ENCODE measurements at regions not wholly inside any gene's neighbourhood (a gene's known extent, or its start where the extent isn't known, plus 50 kb on each side); places are given as distances from the start of the nearest gene placed in this dataset.

GRCh38 chr10:30781670-30782121, 152.1 kb upstream of the LYZL2 start:
- Histone ChIP-seq H2AFZ (ENCODE audit: insufficient read depth, low read depth, low read length, poor library complexity, severe bottlenecking) (no peak overlapping the region), H3K4me2 (replicated peaks; ENCODE audit: extremely low read depth, low read length, poor library complexity, severe bottlenecking) (no peak overlapping the region), H3K9me3 (replicated peaks in 1 of 2; ENCODE audit: control insufficient read depth in 1 of 2, insufficient read depth in 1 of 2, low read length in 2 of 2) (no peaks in the 10 kb centered on the region), H3K36me3 (replicated peaks in 1 of 2; ENCODE audit: control insufficient read depth in 1 of 2, insufficient read depth in 2 of 2, low read length in 2 of 2) (no peaks in the 10 kb centered on the region), H3K27ac (ENCODE audit: low read depth in 1 of 2, low read length in 2 of 2) (no peak overlapping the region), H3K79me2 (ENCODE audit: insufficient read depth, low read length) (no peaks in the 10 kb centered on the region), H3K4me3 (replicated peaks in 1 of 3; ENCODE audit: low read depth in 2 of 3, low read length in 3 of 3) (no peak overlapping the region), H4K20me1 (ENCODE audit: insufficient read depth, low read length) (no peaks in the 10 kb centered on the region), H3K27me3 (ENCODE audit: control insufficient read depth in 2 of 2, insufficient read depth in 2 of 2, low read length in 2 of 2) (no peaks in the 10 kb centered on the region), H3K4me1 (ENCODE audit: control insufficient read depth in 1 of 2, insufficient read depth in 2 of 2, low read length in 2 of 2) (peaks cover 24 to 31% of the 10 kb centered on the region in 2 donors), H3K9ac (ENCODE audit: insufficient read depth, low read length, poor library complexity, severe bottlenecking) (no peak overlapping the region)
- Mint-ChIP-seq H3K4me3 (no peak overlapping the region), H3K36me3 (no peaks in the 10 kb centered on the region), H3K4me1 (peaks cover 34% of the 10 kb centered on the region), H3K27me3 (ENCODE audit: low read depth in 3 of 3) (peaks cover 0 to 4% (median 0%) of the 10 kb centered on the region in 3 donors), H3K27ac (no peak overlapping the region), H3K9me3 (peaks cover 0 to 1% (median 0%) of the 10 kb centered on the region in 7 donors)
- no peak for DNase-seq
- 97% methylated on average over 10 of the region's 12 CpGs for WGBS (ENCODE audit: insufficient coverage)
- no peak for TF ChIP-seq CTCF (IDR thresholded peaks at IDR 0.05)
- intact Hi-C loops (cut with micrococcal nuclease) = loop anchor here (2.0 to 10.0 kb wide), 2 partner anchors 301 to 993 kb away; no protein-coding TSS in a partner anchor

- intact Hi-C loops (cut with micrococcal nuclease) = no loop called here
- Mint-ChIP-seq H3K36me3 (no peaks in the 10 kb centered on the region), H3K4me3 (no peak overlapping the region), H3K27ac (peak overlapping the region in 1 of 7 donors; percentile 55), H3K9me3 (peaks cover 0 to 1% (median 0%) of the 10 kb centered on the region in 7 donors), H3K4me1 (peaks cover 23% of the 10 kb centered on the region), H3K27me3 (ENCODE audit: low read depth in 3 of 3) (peaks cover 0 to 2% (median 0%) of the 10 kb centered on the region in 3 donors)
- Histone ChIP-seq H3K27me3 (ENCODE audit: control insufficient read depth in 2 of 2, insufficient read depth in 2 of 2, low read length in 2 of 2) (no peaks in the 10 kb centered on the region), H3K79me2 (ENCODE audit: insufficient read depth, low read length) (no peaks in the 10 kb centered on the region), H3K4me1 (ENCODE audit: control insufficient read depth in 1 of 2, insufficient read depth in 2 of 2, low read length in 2 of 2) (peaks cover 14 to 17% of the 10 kb centered on the region in 2 donors), H3K27ac (ENCODE audit: low read depth in 1 of 2, low read length in 2 of 2) (no peak overlapping the region), H3K4me2 (replicated peaks; ENCODE audit: extremely low read depth, low read length, poor library complexity, severe bottlenecking) (no peak overlapping the region), H4K20me1 (ENCODE audit: insufficient read depth, low read length) (no peaks in the 10 kb centered on the region), H2AFZ (ENCODE audit: insufficient read depth, low read depth, low read length, poor library complexity, severe bottlenecking) (no peak overlapping the region), H3K36me3 (replicated peaks in 1 of 2; ENCODE audit: control insufficient read depth in 1 of 2, insufficient read depth in 2 of 2, low read length in 2 of 2) (no peaks in the 10 kb centered on the region), H3K4me3 (replicated peaks in 1 of 3; ENCODE audit: low read depth in 2 of 3, low read length in 3 of 3) (no peak overlapping the region), H3K9ac (ENCODE audit: insufficient read depth, low read length, poor library complexity, severe bottlenecking) (no peak overlapping the region), H3K9me3 (replicated peaks in 1 of 2; ENCODE audit: control insufficient read depth in 1 of 2, insufficient read depth in 1 of 2, low read length in 2 of 2) (no peaks in the 10 kb centered on the region)
- 26% methylated on average over 1 of the region's 1 CpG for WGBS (ENCODE audit: insufficient coverage)
- TF ChIP-seq CTCF (IDR thresholded peaks at IDR 0.05) = no peak
- DNase-seq = no peak
Measured at GRCh38 chr10:30778769-30779168, 149.2 kb upstream of the LYZL2 start.

Data from CD14-positive monocyte (primary cell).